H9 (cell line): ENCODE measurements at regions not wholly inside any gene's neighbourhood (a gene's known extent, or its start where the extent isn't known, plus 50 kb on each side); places are given as distances from the start of the nearest gene placed in this dataset.

Experiments used
- DNase-seq: peaks from one replicate; pipeline ENCODE4 v3.0.0-alpha.2; 2017
- H2AFZ ChIP-seq: one replicate; pipeline ENCODE4 v1.6.1; 2013; ENCODE audit warnings: mild to moderate bottlenecking, low read length, control low read depth, moderate library complexity
- H2AK5ac ChIP-seq: 2 replicates; pipeline ENCODE4 v1.6.1; 2013; ENCODE audit warnings: low read length, control low read depth, mixed read lengths; ENCODE audit not compliant: insufficient read length
- H2BK120ac ChIP-seq: one replicate; pipeline ENCODE4 v1.6.1; 2013; ENCODE audit warnings: low read depth, mild to moderate bottlenecking, low read length, control low read depth, inconsistent platforms; ENCODE audit not compliant: poor library complexity, severe bottlenecking
- H2BK12ac ChIP-seq: 2 replicates; pipeline ENCODE4 v1.6.1; 2013; ENCODE audit warnings: low read length, control low read depth, mixed read lengths, low read depth; ENCODE audit not compliant: insufficient read length
- H2BK15ac ChIP-seq: 2 replicates; pipeline ENCODE4 v1.6.1; 2013; ENCODE audit warnings: low read depth, low read length, control low read depth
- H2BK20ac ChIP-seq: one replicate; pipeline ENCODE4 v1.6.1; 2013; ENCODE audit warnings: low read depth, mild to moderate bottlenecking, low read length, control low read depth, inconsistent platforms; ENCODE audit not compliant: poor library complexity, severe bottlenecking
- H2BK5ac ChIP-seq: 2 replicates; pipeline ENCODE4 v1.6.1; 2013; ENCODE audit warnings: low read length, control low read depth, mixed read lengths; ENCODE audit not compliant: insufficient read length
- H3K14ac ChIP-seq: 2 replicates; pipeline ENCODE4 v1.6.1; 2013; ENCODE audit warnings: low read length, control low read depth; ENCODE audit not compliant: insufficient read depth
- H3K18ac ChIP-seq: 2 replicates; pipeline ENCODE4 v1.6.1; 2013; ENCODE audit warnings: low read depth, mild to moderate bottlenecking, mixed read lengths, low read length, control low read depth; ENCODE audit not compliant: insufficient read length
- H3K23ac ChIP-seq: 2 replicates; pipeline ENCODE4 v1.6.1; 2013; ENCODE audit warnings: low read length, control low read depth, mixed read lengths, low read depth; ENCODE audit not compliant: insufficient read length
- H3K23me2 ChIP-seq: 2 replicates; pipeline ENCODE4 v1.6.1; 2013; ENCODE audit warnings: low read depth, mild to moderate bottlenecking, mixed read lengths, low read length, control low read depth; ENCODE audit not compliant: insufficient read length, poor library complexity, severe bottlenecking
- H3K27ac ChIP-seq: 2 replicates; pipeline ENCODE4 v1.5.1; 2013; ENCODE audit warnings: low read length, control low read depth, mixed read lengths, low read depth; ENCODE audit not compliant: insufficient read length
- H3K27me3 ChIP-seq: 2 replicates; pipeline ENCODE4 v1.6.1; 2013; ENCODE audit warnings: low read length, control low read depth, inconsistent platforms; ENCODE audit not compliant: insufficient read depth
- H3K4ac ChIP-seq: 2 replicates; pipeline ENCODE4 v1.6.1; 2013; ENCODE audit warnings: low read depth, mild to moderate bottlenecking, control low read depth, inconsistent platforms, low read length, moderate library complexity
- H3K4me1 ChIP-seq: 2 replicates; pipeline ENCODE4 v1.6.1; 2013; ENCODE audit warnings: low read length, control low read depth, inconsistent platforms; ENCODE audit not compliant: insufficient read depth
- H3K4me2 ChIP-seq: 2 replicates; pipeline ENCODE4 v1.6.1; 2013; ENCODE audit warnings: low read length, control low read depth, mixed read lengths; ENCODE audit not compliant: insufficient read length, insufficient read depth
- H3K56ac ChIP-seq: 2 replicates; pipeline ENCODE4 v1.6.1; 2013; ENCODE audit warnings: low read depth, mild to moderate bottlenecking, mixed read lengths, low read length, control low read depth; ENCODE audit not compliant: insufficient read length
- H3K79me1 ChIP-seq: 2 replicates; pipeline ENCODE4 v1.6.1; 2013; ENCODE audit warnings: low read depth, mild to moderate bottlenecking, moderate library complexity, low read length, control low read depth, inconsistent platforms; ENCODE audit not compliant: insufficient read depth, poor library complexity, severe bottlenecking
- H3K79me2 ChIP-seq: 2 replicates; pipeline ENCODE4 v1.6.1; 2013; ENCODE audit warnings: low read length, control low read depth, inconsistent platforms; ENCODE audit not compliant: insufficient read depth
- H3K9ac ChIP-seq: 2 replicates; pipeline ENCODE4 v1.6.1; 2013; ENCODE audit warnings: low read length, control low read depth, mixed read lengths; ENCODE audit not compliant: insufficient read length; ENCODE audit errors: extremely low read depth
- H3K9me3 ChIP-seq: one replicate; pipeline ENCODE4 v1.6.1; 2013; ENCODE audit warnings: low read depth, low read length, inconsistent platforms; ENCODE audit not compliant: control insufficient read depth
- H3T11ph ChIP-seq: one replicate; pipeline ENCODE4 v1.6.1; 2013; ENCODE audit warnings: mild to moderate bottlenecking, low read length, control low read depth, inconsistent platforms
- H4K20me1 ChIP-seq: one replicate; pipeline ENCODE4 v1.6.1; 2013; ENCODE audit not compliant: control insufficient read depth, insufficient read length, insufficient read depth
- H4K5ac ChIP-seq: 2 replicates; pipeline ENCODE4 v1.6.1; 2013; ENCODE audit warnings: low read depth, mild to moderate bottlenecking, mixed read lengths, low read length, control low read depth; ENCODE audit not compliant: insufficient read length
- H4K8ac ChIP-seq: replicated peaks from 2 replicates; pipeline ENCODE4 v1.6.1; 2013; ENCODE audit warnings: low read length, control low read depth, mixed read lengths, low read depth; ENCODE audit not compliant: insufficient read length
- H4K91ac ChIP-seq: 2 replicates; pipeline ENCODE4 v1.6.1; 2013; ENCODE audit warnings: low read depth, mild to moderate bottlenecking, moderate library complexity, mixed read lengths, low read length, control low read depth; ENCODE audit not compliant: insufficient read length
- H3K27ac Mint-ChIP-seq, 3 experiments: 2 replicates in 2 of 3; 3 replicates in 1 of 3; pipeline ENCODE4 v1.8.0; 2020 to 2021; ENCODE audit warnings: mixed read lengths in 3 of 3, mild to moderate bottlenecking in 1 of 3, moderate library complexity in 1 of 3
- H3K27me3 Mint-ChIP-seq: 2 replicates; pipeline ENCODE4 v1.8.0; 2021; ENCODE audit warnings: low read depth, mild to moderate bottlenecking, moderate library complexity, mixed read lengths
- H3K36me3 Mint-ChIP-seq, 3 experiments: 2 replicates in 2 of 3; 3 replicates in 1 of 3; pipeline ENCODE4 v1.8.0; 2020 to 2021; ENCODE audit warnings: low read depth in 3 of 3, mixed read lengths in 3 of 3; ENCODE audit not compliant: insufficient read depth in 1 of 3
- H3K4me1 Mint-ChIP-seq, 2 experiments: 2 replicates each; pipeline ENCODE4 v1.8.0; 2020; ENCODE audit warnings: mixed read lengths in 2 of 2
- H3K4me3 Mint-ChIP-seq, 2 experiments: 2 replicates in 1 of 2; 3 replicates in 1 of 2; pipeline ENCODE4 v1.8.0; 2020 to 2021; ENCODE audit warnings: mild to moderate bottlenecking in 2 of 2, mixed read lengths in 2 of 2, moderate library complexity in 1 of 2
- H3K9me3 Mint-ChIP-seq, 2 experiments: 2 replicates in 1 of 2; 3 replicates in 1 of 2; pipeline ENCODE4 v1.8.0; 2020; ENCODE audit warnings: mild to moderate bottlenecking in 2 of 2, mixed read lengths in 2 of 2, moderate library complexity in 1 of 2
- WGBS: extraction: QIAGEN DNeasy Blood & Tissue Kit; methylation state at CpG from one replicate; pipeline ENCODE4 v1.1.7; 2013; ENCODE audit warnings: missing lambda C conversion rate, low lambda C conversion rate, mixed read lengths; ENCODE audit not compliant: insufficient read length; ENCODE audit errors: extremely low coverage; 5-methylcytosine and 5-hydroxymethylcytosine counted together
- TF ChIP-seq, protein P1 (sequence below): fragments of 200-600 bp; sonication (generic); conservative IDR thresholded peaks from 3 replicates; pipeline ENCODE4 v1.8.0; 2021; ENCODE audit warnings: antibody characterized with exemption, mild to moderate bottlenecking

DNA sequence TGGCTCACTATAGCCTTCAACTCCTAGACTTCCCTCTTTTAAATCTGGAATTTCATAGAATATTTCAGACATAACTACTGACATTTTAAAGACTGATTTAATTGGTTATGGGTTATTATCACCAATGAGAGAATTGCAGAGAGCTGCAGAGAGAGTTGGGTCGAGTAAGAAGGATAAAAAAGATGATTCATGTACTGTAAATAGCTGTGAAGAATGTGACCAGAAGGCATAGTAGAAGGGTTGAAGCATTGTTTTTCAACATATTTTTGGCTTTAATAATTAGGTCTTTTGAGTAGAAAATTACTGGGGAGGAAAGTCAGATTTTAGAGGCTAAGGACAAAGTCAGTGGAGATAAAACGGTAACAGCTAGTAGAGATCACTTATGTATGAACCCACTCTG lies 503.2 kb upstream of the SLC8A1 start:
- H4K91ac ChIP-seq, result no peak overlapping the region
- no peak overlapping the region for H2BK15ac ChIP-seq

More for the DNA sequence above, 503.2 kb upstream of the SLC8A1 start:
- Histone ChIP-seq H4K20me1 (no peaks in the 10 kb centered on the region), H3K9ac (no peak overlapping the region), H3K23ac (no peak overlapping the region), H3K27ac (no peak overlapping the region), H4K5ac (no peak overlapping the region), H2BK5ac (no peak overlapping the region), H2BK120ac (no peak overlapping the region), H2AFZ (no peak overlapping the region), H3K23me2 (no peaks in the 10 kb centered on the region), H3K27me3 (no peaks in the 10 kb centered on the region), H3T11ph (no peak overlapping the region), H3K4me1 (no peaks in the 10 kb centered on the region), H2BK20ac (no peak overlapping the region), H4K8ac (no peak overlapping the region), H2AK5ac (no peak overlapping the region), H3K4me2 (no peak overlapping the region), H2BK12ac (no peak overlapping the region), H3K79me2 (no peaks in the 10 kb centered on the region), H3K14ac (no peak overlapping the region), H3K79me1 (no peaks in the 10 kb centered on the region), H3K56ac (no peak overlapping the region), H3K4ac (no peak overlapping the region), H3K9me3 (no peaks in the 10 kb centered on the region), H3K18ac (no peak overlapping the region)
- no peaks in the 10 kb centered on the region for H3K36me3 Mint-ChIP-seq
- TF ChIP-seq, protein P1, sequence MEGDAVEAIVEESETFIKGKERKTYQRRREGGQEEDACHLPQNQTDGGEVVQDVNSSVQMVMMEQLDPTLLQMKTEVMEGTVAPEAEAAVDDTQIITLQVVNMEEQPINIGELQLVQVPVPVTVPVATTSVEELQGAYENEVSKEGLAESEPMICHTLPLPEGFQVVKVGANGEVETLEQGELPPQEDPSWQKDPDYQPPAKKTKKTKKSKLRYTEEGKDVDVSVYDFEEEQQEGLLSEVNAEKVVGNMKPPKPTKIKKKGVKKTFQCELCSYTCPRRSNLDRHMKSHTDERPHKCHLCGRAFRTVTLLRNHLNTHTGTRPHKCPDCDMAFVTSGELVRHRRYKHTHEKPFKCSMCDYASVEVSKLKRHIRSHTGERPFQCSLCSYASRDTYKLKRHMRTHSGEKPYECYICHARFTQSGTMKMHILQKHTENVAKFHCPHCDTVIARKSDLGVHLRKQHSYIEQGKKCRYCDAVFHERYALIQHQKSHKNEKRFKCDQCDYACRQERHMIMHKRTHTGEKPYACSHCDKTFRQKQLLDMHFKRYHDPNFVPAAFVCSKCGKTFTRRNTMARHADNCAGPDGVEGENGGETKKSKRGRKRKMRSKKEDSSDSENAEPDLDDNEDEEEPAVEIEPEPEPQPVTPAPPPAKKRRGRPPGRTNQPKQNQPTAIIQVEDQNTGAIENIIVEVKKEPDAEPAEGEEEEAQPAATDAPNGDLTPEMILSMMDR, result no peak
- no CpG with 5 or more reads among the region's 2 CpGs for WGBS
- no peak for DNase-seq
- H3K9me3 Mint-ChIP-seq, result no peaks in the 10 kb centered on the region
- no peaks in the 10 kb centered on the region for H3K27me3 Mint-ChIP-seq
- H3K27ac Mint-ChIP-seq, result no peak overlapping the region
- peaks cover 3 to 4% of the 10 kb centered on the region in 2 experiments; a peak in 1 of 4 replicates for H3K4me1 Mint-ChIP-seq
- no peak overlapping the region for H3K4me3 Mint-ChIP-seq
